Fibroblast of gingiva (primary cell): ENCODE measurements at regions not wholly inside any gene's neighbourhood (a gene's known extent, or its start where the extent isn't known, plus 50 kb on each side); places are given as distances from the start of the nearest gene placed in this dataset.
A peak's percentile ranks its signal among the peaks of the same experiment; 100 is the strongest.
"Not testable (repeated sequence)": the region's sequence is repeated elsewhere in the genome, so short reads cannot be mapped to it uniquely, and the experiment has no call there.

ENCODE experiments used
- DNase-seq: peaks from one replicate; pipeline ENCODE4 v3.0.0-alpha.2; 2011; ENCODE audit warnings: low read depth

- peak; percentile 69 for DNase-seq
These were observed 145.6 kb downstream of the HSD17B3 start for GRCh38 chr9:96156171-96156974.

- DNase-seq, result no peak
These were observed 147.9 kb downstream of the HSD17B3 start for GRCh38 chr9:96154081-96154480.

- DNase-seq, result no peak
These were observed 149.4 kb downstream of the HSD17B3 start for GRCh38 chr9:96152550-96152949.

GRCh38 chr9:96150324-96151227 lies 151.4 kb downstream of the HSD17B3 start:
- no peak for DNase-seq

- DNase-seq, result no peak
These were observed 152.3 kb downstream of the HSD17B3 start for GRCh38 chr9:96149533-96150280.

GRCh38 chr9:96148634-96149532 lies 153.1 kb downstream of the HSD17B3 start:
- no peak for DNase-seq

- DNase-seq, result not testable (repeated sequence)
These were observed 154.9 kb downstream of the HSD17B3 start for GRCh38 chr9:96147029-96147428.

- peak; percentile 21 for DNase-seq
These were observed 160.3 kb downstream of the HSD17B3 start for GRCh38 chr9:96141666-96142065.

- DNase-seq, result no peak
These were observed 160.9 kb downstream of the HSD17B3 start for GRCh38 chr9:96141128-96141474.

- peak; percentile 89 for DNase-seq
These were observed 161.5 kb downstream of the HSD17B3 start for GRCh38 chr9:96140296-96141127.

GRCh38 chr9:96139592-96140295 lies 162.2 kb downstream of the HSD17B3 start:
- DNase-seq, result peak; percentile 99

GRCh38 chr9:96138616-96139015 lies 163.4 kb downstream of the HSD17B3 start:
- no peak for DNase-seq

- DNase-seq, result peak; percentile 59
These were observed 164.1 kb downstream of the HSD17B3 start for GRCh38 chr9:96137671-96138429.

- peak; percentile 92 for DNase-seq
These were observed 164.8 kb downstream of the HSD17B3 start for GRCh38 chr9:96136992-96137670.

- DNase-seq, result no peak
These were observed 166.2 kb downstream of the HSD17B3 start for GRCh38 chr9:96135753-96136290.

GRCh38 chr9:96135076-96135752 lies 166.8 kb downstream of the HSD17B3 start:
- DNase-seq, result peak; percentile 68

- no peak for DNase-seq
These were observed 168.5 kb downstream of the HSD17B3 start for GRCh38 chr9:96133321-96134021.
